ENCODE measurements at regions not wholly inside any gene's neighbourhood (a gene's known extent, or its start where the extent isn't known, plus 50 kb on each side); places are given as distances from the start of the nearest gene placed in this dataset.
A peak's percentile ranks its signal among the peaks of the same experiment; 100 is the strongest.

- DNase-seq (no peak), ATAC-seq (no peak)
- Mint-ChIP-seq H3K9me3 (ENCODE audit: low read depth) (peaks cover 4% of the 10 kb centered on the region), H3K36me3 (no peaks in the 10 kb centered on the region), H3K4me3 (no peak overlapping the region), H3K27me3 (no peaks in the 10 kb centered on the region), H3K4me1 (peaks cover 5% of the 10 kb centered on the region), H3K27ac (no peak overlapping the region)
- CTCF ChIA-PET, result no interaction called here
These were observed 453.6 kb downstream of the CDH26 start for GRCh38 chr20:60411813-60412212.

- Mint-ChIP-seq H3K9me3 (ENCODE audit: low read depth) (no peaks in the 10 kb centered on the region), H3K27me3 (no peaks in the 10 kb centered on the region), H3K4me1 (peaks cover 3% of the 10 kb centered on the region), H3K27ac (no peak overlapping the region), H3K4me3 (no peak overlapping the region), H3K36me3 (no peaks in the 10 kb centered on the region)
- DNase-seq (no peak), ATAC-seq (no peak)
- CTCF ChIA-PET, result no interaction called here
These were observed 462.5 kb downstream of the CDH26 start for GRCh38 chr20:60420676-60421229.

GRCh38 chr20:60422848-60423247, 464.6 kb downstream of the CDH26 start:
- Mint-ChIP-seq H3K27ac (no peak overlapping the region), H3K36me3 (no peaks in the 10 kb centered on the region), H3K4me3 (no peak overlapping the region), H3K9me3 (ENCODE audit: low read depth) (no peaks in the 10 kb centered on the region), H3K4me1 (no peaks in the 10 kb centered on the region), H3K27me3 (no peaks in the 10 kb centered on the region)
- CTCF ChIA-PET, result no interaction called here
- DNase-seq, result no peak
- ATAC-seq, result no peak

- H3K4me3 Mint-ChIP-seq, result no peak overlapping the region
- H3K27ac Mint-ChIP-seq, result no peak overlapping the region
- no peaks in the 10 kb centered on the region for H3K27me3 Mint-ChIP-seq
- H3K36me3 Mint-ChIP-seq, result no peaks in the 10 kb centered on the region
- CTCF ChIA-PET, result no interaction called here
- ATAC-seq (no peak), DNase-seq (no peak)
- H3K4me1 Mint-ChIP-seq, result no peaks in the 10 kb centered on the region
- no peaks in the 10 kb centered on the region for H3K9me3 Mint-ChIP-seq (ENCODE audit: low read depth)
These were observed 466.2 kb downstream of the CDH26 start for GRCh38 chr20:60424267-60424902.

GRCh38 chr20:60427516-60427915, 469.3 kb downstream of the CDH26 start:
- Mint-ChIP-seq H3K27ac (no peak overlapping the region), H3K27me3 (no peaks in the 10 kb centered on the region), H3K4me3 (no peak overlapping the region), H3K9me3 (ENCODE audit: low read depth) (no peaks in the 10 kb centered on the region), H3K4me1 (no peaks in the 10 kb centered on the region), H3K36me3 (no peaks in the 10 kb centered on the region)
- no peak for ATAC-seq
- CTCF ChIA-PET, result no interaction called here
- no peak for DNase-seq

GRCh38 chr20:60428651-60429050, 470.4 kb downstream of the CDH26 start:
- Mint-ChIP-seq H3K27ac (no peak overlapping the region), H3K4me1 (no peaks in the 10 kb centered on the region), H3K4me3 (no peak overlapping the region), H3K27me3 (no peaks in the 10 kb centered on the region), H3K36me3 (no peaks in the 10 kb centered on the region), H3K9me3 (ENCODE audit: low read depth) (peaks cover 2% of the 10 kb centered on the region)
- ATAC-seq, result no peak
- CTCF ChIA-PET, result no interaction called here
- DNase-seq, result no peak

- Mint-ChIP-seq H3K36me3 (no peaks in the 10 kb centered on the region), H3K4me1 (no peaks in the 10 kb centered on the region), H3K27me3 (no peaks in the 10 kb centered on the region), H3K27ac (no peak overlapping the region), H3K4me3 (no peak overlapping the region), H3K9me3 (ENCODE audit: low read depth) (peaks cover 2% of the 10 kb centered on the region)
- CTCF ChIA-PET, result no interaction called here
- no peak for DNase-seq
- no peak for ATAC-seq
These were observed 472.3 kb downstream of the CDH26 start for GRCh38 chr20:60430516-60431001.

- H3K9me3 Mint-ChIP-seq (ENCODE audit: low read depth), result peaks cover 2% of the 10 kb centered on the region
- DNase-seq (no peak), ATAC-seq (no peak)
- no peaks in the 10 kb centered on the region for H3K4me1 Mint-ChIP-seq
- CTCF ChIA-PET, result no interaction called here
- H3K27ac Mint-ChIP-seq, result no peak overlapping the region
- no peaks in the 10 kb centered on the region for H3K27me3 Mint-ChIP-seq
- H3K36me3 Mint-ChIP-seq, result no peaks in the 10 kb centered on the region
- H3K4me3 Mint-ChIP-seq, result no peak overlapping the region
These were observed 473.1 kb downstream of the CDH26 start for GRCh38 chr20:60431349-60431748.

- ATAC-seq, result no peak
- H3K9me3 Mint-ChIP-seq (ENCODE audit: low read depth), result peaks cover 2% of the 10 kb centered on the region
- H3K27ac Mint-ChIP-seq, result no peak overlapping the region
- no peaks in the 10 kb centered on the region for H3K27me3 Mint-ChIP-seq
- CTCF ChIA-PET, result no interaction called here
- DNase-seq, result no peak
- H3K4me3 Mint-ChIP-seq, result no peak overlapping the region
- H3K36me3 Mint-ChIP-seq, result no peaks in the 10 kb centered on the region
- H3K4me1 Mint-ChIP-seq, result no peaks in the 10 kb centered on the region
These were observed 479.2 kb downstream of the CDH26 start for GRCh38 chr20:60437418-60437817.

- Mint-ChIP-seq H3K4me3 (no peak overlapping the region), H3K27ac (peak overlapping the region; percentile 3), H3K27me3 (no peaks in the 10 kb centered on the region), H3K9me3 (ENCODE audit: low read depth) (no peaks in the 10 kb centered on the region), H3K4me1 (peaks cover 10% of the 10 kb centered on the region), H3K36me3 (no peaks in the 10 kb centered on the region)
- CTCF ChIA-PET, result no interaction called here
- ATAC-seq (peak; percentile 39), DNase-seq (peak; percentile 57)
These were observed 488.3 kb downstream of the CDH26 start for GRCh38 chr20:60446267-60447111.

GRCh38 chr20:60447703-60448102, 489.5 kb downstream of the CDH26 start:
- DNase-seq (no peak), ATAC-seq (no peak)
- Mint-ChIP-seq H3K4me1 (peaks cover 10% of the 10 kb centered on the region), H3K9me3 (ENCODE audit: low read depth) (no peaks in the 10 kb centered on the region), H3K36me3 (no peaks in the 10 kb centered on the region), H3K27ac (no peak overlapping the region), H3K4me3 (no peak overlapping the region), H3K27me3 (no peaks in the 10 kb centered on the region)
- CTCF ChIA-PET, result no interaction called here

- no peak for ATAC-seq
- CTCF ChIA-PET, result no interaction called here
These were observed 495.4 kb downstream of the CDH26 start for GRCh38 chr20:60453388-60454246.

GRCh38 chr20:60454491-60454890, 496.3 kb downstream of the CDH26 start:
- no peak overlapping the region for H3K27ac Mint-ChIP-seq
- H3K36me3 Mint-ChIP-seq, result no peaks in the 10 kb centered on the region
- CTCF ChIA-PET, result no interaction called here
- no peak overlapping the region for H3K4me3 Mint-ChIP-seq
- ATAC-seq (no peak), DNase-seq (no peak)
- H3K27me3 Mint-ChIP-seq, result no peaks in the 10 kb centered on the region
- no peaks in the 10 kb centered on the region for H3K9me3 Mint-ChIP-seq (ENCODE audit: low read depth)
- H3K4me1 Mint-ChIP-seq, result no peaks in the 10 kb centered on the region

More at GRCh38 chr20:60453388-60454246, 495.4 kb downstream of the CDH26 start:
- Mint-ChIP-seq H3K27ac (no peak overlapping the region), H3K9me3 (ENCODE audit: low read depth) (no peaks in the 10 kb centered on the region), H3K4me1 (no peaks in the 10 kb centered on the region), H3K36me3 (no peaks in the 10 kb centered on the region), H3K27me3 (no peaks in the 10 kb centered on the region), H3K4me3 (no peak overlapping the region)
- no peak for DNase-seq
